H1 (cell line): ENCODE measurements at regions not wholly inside any gene's neighbourhood (a gene's known extent, or its start where the extent isn't known, plus 50 kb on each side); places are given as distances from the start of the nearest gene placed in this dataset.

Experiments
- EGR1 ChIP-seq: IDR thresholded peaks from 2 replicates; pipeline ENCODE4 v1.6.1; 2011; ENCODE audit warnings: low read depth, low read length, borderline replicate concordance
- EP300 ChIP-seq, 2 experiments: IDR thresholded peaks; 1 replicate in 1 of 2; 2 replicates in 1 of 2; pipeline ENCODE4 v1.6.1; 2011 to 2012; ENCODE audit warnings: low read depth in 2 of 2, low read length in 2 of 2, mild to moderate bottlenecking in 2 of 2, borderline replicate concordance in 1 of 2, inconsistent platforms in 1 of 2, moderate library complexity in 1 of 2
- EZH2 ChIP-seq: fragments of 200-600 bp; sonication (generic); IDR thresholded peaks from 2 replicates; pipeline ENCODE4 v1.7.1; 2012; ENCODE audit warnings: low read depth, mild to moderate bottlenecking, moderate library complexity, low read length, inconsistent platforms; ENCODE audit not compliant: severe bottlenecking
- FOSL1 ChIP-seq: IDR thresholded peaks from 2 replicates; pipeline ENCODE4 v1.6.1; 2011; ENCODE audit warnings: mild to moderate bottlenecking, low read depth, low read length, moderate library complexity; ENCODE audit not compliant: insufficient read depth
- NANOG ChIP-seq: IDR thresholded peaks from 2 replicates; pipeline ENCODE4 v1.6.1; 2011; ENCODE audit warnings: low read length, low read depth, mild to moderate bottlenecking, inconsistent platforms; ENCODE audit not compliant: insufficient read depth, poor library complexity, severe bottlenecking
- POLR2A ChIP-seq, 2 experiments: IDR thresholded peaks; 1 replicate in 1 of 2; 2 replicates in 1 of 2; pipeline ENCODE4 v1.6.1; 2011; ENCODE audit warnings: low read depth in 2 of 2, low read length in 2 of 2, mild to moderate bottlenecking in 2 of 2; ENCODE audit errors: control extremely low read depth in 1 of 2
- POLR2AphosphoS5 ChIP-seq: IDR thresholded peaks from 2 replicates; pipeline ENCODE4 v1.6.1; 2011; ENCODE audit warnings: low read depth, low read length
- TAF1 ChIP-seq: IDR thresholded peaks from 2 replicates; pipeline ENCODE4 v1.6.1; 2011; ENCODE audit warnings: mild to moderate bottlenecking, low read depth, low read length
- TBP ChIP-seq: IDR thresholded peaks from 2 replicates; pipeline ENCODE4 v1.6.1; 2011; ENCODE audit warnings: low read depth, low read length, improper control_type of control experiment
- TF ChIP-seq, protein P1 (sequence below), 3 experiments: IDR thresholded peaks; 1 replicate in 2 of 3; 2 replicates in 1 of 3; pipeline versions ENCODE4 v1.5.1 to v1.6.1; 2011; ENCODE audit warnings: low read length in 3 of 3, mild to moderate bottlenecking in 3 of 3, inconsistent platforms in 2 of 3, low read depth in 1 of 3, moderate library complexity in 1 of 3; ENCODE audit not compliant: insufficient read depth in 1 of 3; ENCODE audit errors: control extremely low read depth in 1 of 3
- TF ChIP-seq, protein P2 (sequence below): IDR thresholded peaks from 2 replicates; pipeline ENCODE4 v1.6.1; 2012; ENCODE audit warnings: inconsistent platforms
- TF ChIP-seq, protein P3 (sequence below): IDR thresholded peaks from 2 replicates; pipeline ENCODE4 v1.6.1; 2011; ENCODE audit warnings: low read depth, mild to moderate bottlenecking, low read length; ENCODE audit not compliant: insufficient read depth

- TF ChIP-seq EP300 (IDR thresholded peaks at IDR 0.05; ENCODE audit: borderline replicate concordance in 1 of 2, low read depth in 2 of 2, low read length in 2 of 2) (no peak), POLR2A (IDR thresholded peaks at IDR 0.05; ENCODE audit: control extremely low read depth in 1 of 2, low read depth in 2 of 2, low read length in 2 of 2) (no peak), POLR2AphosphoS5 (no peak), EZH2 (no peak), TAF1 (no peak), NANOG (no peak), FOSL1 (no peak), TBP (no peak), EGR1 (no peak)
- TF ChIP-seq, protein P1, sequence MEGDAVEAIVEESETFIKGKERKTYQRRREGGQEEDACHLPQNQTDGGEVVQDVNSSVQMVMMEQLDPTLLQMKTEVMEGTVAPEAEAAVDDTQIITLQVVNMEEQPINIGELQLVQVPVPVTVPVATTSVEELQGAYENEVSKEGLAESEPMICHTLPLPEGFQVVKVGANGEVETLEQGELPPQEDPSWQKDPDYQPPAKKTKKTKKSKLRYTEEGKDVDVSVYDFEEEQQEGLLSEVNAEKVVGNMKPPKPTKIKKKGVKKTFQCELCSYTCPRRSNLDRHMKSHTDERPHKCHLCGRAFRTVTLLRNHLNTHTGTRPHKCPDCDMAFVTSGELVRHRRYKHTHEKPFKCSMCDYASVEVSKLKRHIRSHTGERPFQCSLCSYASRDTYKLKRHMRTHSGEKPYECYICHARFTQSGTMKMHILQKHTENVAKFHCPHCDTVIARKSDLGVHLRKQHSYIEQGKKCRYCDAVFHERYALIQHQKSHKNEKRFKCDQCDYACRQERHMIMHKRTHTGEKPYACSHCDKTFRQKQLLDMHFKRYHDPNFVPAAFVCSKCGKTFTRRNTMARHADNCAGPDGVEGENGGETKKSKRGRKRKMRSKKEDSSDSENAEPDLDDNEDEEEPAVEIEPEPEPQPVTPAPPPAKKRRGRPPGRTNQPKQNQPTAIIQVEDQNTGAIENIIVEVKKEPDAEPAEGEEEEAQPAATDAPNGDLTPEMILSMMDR (IDR thresholded peaks at IDR 0.05; ENCODE audit: control extremely low read depth in 1 of 3, insufficient read depth in 1 of 3, low read depth in 1 of 3, low read length in 3 of 3), result no peak
- TF ChIP-seq, protein P2, sequence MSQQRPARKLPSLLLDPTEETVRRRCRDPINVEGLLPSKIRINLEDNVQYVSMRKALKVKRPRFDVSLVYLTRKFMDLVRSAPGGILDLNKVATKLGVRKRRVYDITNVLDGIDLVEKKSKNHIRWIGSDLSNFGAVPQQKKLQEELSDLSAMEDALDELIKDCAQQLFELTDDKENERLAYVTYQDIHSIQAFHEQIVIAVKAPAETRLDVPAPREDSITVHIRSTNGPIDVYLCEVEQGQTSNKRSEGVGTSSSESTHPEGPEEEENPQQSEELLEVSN, result no peak
- TF ChIP-seq, protein P3, sequence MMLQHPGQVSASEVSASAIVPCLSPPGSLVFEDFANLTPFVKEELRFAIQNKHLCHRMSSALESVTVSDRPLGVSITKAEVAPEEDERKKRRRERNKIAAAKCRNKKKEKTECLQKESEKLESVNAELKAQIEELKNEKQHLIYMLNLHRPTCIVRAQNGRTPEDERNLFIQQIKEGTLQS, result no peak
Observed at GRCh38 chr13:88377852-88378251, 706.7 kb downstream of the SLITRK5 start.
